ENCODE measurements at regions not wholly inside any gene's neighbourhood (a gene's known extent, or its start where the extent isn't known, plus 50 kb on each side); places are given as distances from the start of the nearest gene placed in this dataset.

- no peak overlapping the region for H3K4me2 ChIP-seq (ENCODE audit: control insufficient read depth, insufficient read depth)
- H3K27ac ChIP-seq (ENCODE audit: control insufficient read depth, insufficient read depth): no peak overlapping the region
- SMC1A ChIA-PET (ENCODE audit: uncharacterized antibody, unreplicated experiment): no interaction called here
- no peaks in the 10 kb centered on the region for H3K36me3 ChIP-seq (ENCODE audit: control insufficient read depth in 2 of 2, insufficient read depth in 2 of 2, low read length in 1 of 2)
- POLR2A ChIA-PET: no interaction called here
- H3K27me3 ChIP-seq (replicated peaks in 1 of 2; ENCODE audit: control insufficient read depth in 2 of 2, insufficient read depth in 2 of 2, low read length in 1 of 2): no peaks in the 10 kb centered on the region; a peak in 1 of 4 replicates
- H3K9ac ChIP-seq (ENCODE audit: control insufficient read depth, insufficient read depth, low read length): no peak overlapping the region
- no peaks in the 10 kb centered on the region for H3K79me2 ChIP-seq (ENCODE audit: control insufficient read depth, insufficient read depth, low read length)
- FAIRE-seq (no peak), ATAC-seq (no peak), DNase-seq (ENCODE audit: low read depth, low spot score) (no peak)
- no TSS peak for BruUV-seq (replicated peaks)
- CTCF ChIA-PET: no interaction called here
- TF ChIP-seq CHD2 (IDR thresholded peaks at IDR 0.05; ENCODE audit: borderline replicate concordance, low read depth, low read length): no peak
- TF ChIP-seq ELK1 (IDR thresholded peaks at IDR 0.05; ENCODE audit: low read depth, low read length): no peak
- TF ChIP-seq ZBTB40 (IDR thresholded peaks at IDR 0.05; ENCODE audit: borderline replicate concordance): no peak
- TF ChIP-seq RELA (IDR thresholded peaks at IDR 0.05; ENCODE audit: borderline replicate concordance, partially characterized antibody): no peak
- no peak for TF ChIP-seq SUPT20H (IDR thresholded peaks at IDR 0.05; ENCODE audit: borderline replicate concordance, control insufficient read depth, low read depth, low read length)
- in situ Hi-C loops (cut with MboI): loop anchor here (25.0 kb wide), 2 partner anchors 349 to 774 kb away; no protein-coding TSS in a partner anchor
- H2AFZ ChIP-seq (ENCODE audit: control insufficient read depth, low read depth, low read length): no peak overlapping the region
- H3K9me3 ChIP-seq (replicated peaks; ENCODE audit: control insufficient read depth, insufficient read depth, low read length): no peaks in the 10 kb centered on the region
- WGBS (ENCODE audit: insufficient coverage, insufficient replicate concordance, low lambda C conversion rate, missing lambda C conversion rate): 5% methylated on average over 1 of the region's 1 CpG
- no peaks in the 10 kb centered on the region; the same call in 1 of the 2 replicates for H3K4me1 ChIP-seq (ENCODE audit: control insufficient read depth, insufficient read depth, low read length)
- H3K4me3 ChIP-seq: no peak overlapping the region
- intact Hi-C loops (cut with micrococcal nuclease; ENCODE audit: unreplicated experiment): no loop called here
- RAD21 ChIA-PET (ENCODE audit: unreplicated experiment): no interaction called here
- H4K20me1 ChIP-seq (ENCODE audit: control insufficient read depth, insufficient read depth): no peaks in the 10 kb centered on the region
Observed at GRCh38 chr1:65036570-65037051, 70.3 kb upstream of the JAK1 start.
